GM12891 (cell line): ENCODE measurements at regions not wholly inside any gene's neighbourhood (a gene's known extent, or its start where the extent isn't known, plus 50 kb on each side); places are given as distances from the start of the nearest gene placed in this dataset.
"Not testable (repeated sequence)": the region's sequence is repeated elsewhere in the genome, so short reads cannot be mapped to it uniquely, and the experiment has no call there.

Experiments
- DNase-seq: peaks from one replicate; pipeline ENCODE4 v3.0.0; 2011; ENCODE audit warnings: low spot score; ENCODE audit not compliant: insufficient read length
- FAIRE-seq: peaks from 2 replicates; lab custom pipeline; 2011; peaks lifted over from hg19 to GRCh38; lab: Jason Lieb, UNC
- PAX5 ChIP-seq: IDR thresholded peaks from 2 replicates; pipeline ENCODE4 v1.6.1; 2011; ENCODE audit warnings: low read length, moderate library complexity, mild to moderate bottlenecking; ENCODE audit not compliant: insufficient read depth, severe bottlenecking
- POLR2A ChIP-seq: IDR thresholded peaks from 2 replicates; pipeline ENCODE4 v1.6.1; 2011; ENCODE audit warnings: low read depth, low read length, control low read depth
- POLR2AphosphoS5 ChIP-seq: IDR thresholded peaks from 2 replicates; pipeline ENCODE4 v1.6.1; 2011; ENCODE audit warnings: low read depth, low read length, control low read depth
- POU2F2 ChIP-seq: IDR thresholded peaks from 2 replicates; pipeline ENCODE4 v1.6.1; 2011; ENCODE audit warnings: low read depth, mild to moderate bottlenecking, control low read depth, low read length, moderate library complexity
- SPI1 ChIP-seq: IDR thresholded peaks from 2 replicates; pipeline ENCODE4 v1.6.1; 2011; ENCODE audit warnings: low read depth, low read length, control low read depth
- TAF1 ChIP-seq: IDR thresholded peaks from 2 replicates; pipeline ENCODE4 v1.6.1; 2011; ENCODE audit warnings: low read depth, low read length, control low read depth

DNA sequence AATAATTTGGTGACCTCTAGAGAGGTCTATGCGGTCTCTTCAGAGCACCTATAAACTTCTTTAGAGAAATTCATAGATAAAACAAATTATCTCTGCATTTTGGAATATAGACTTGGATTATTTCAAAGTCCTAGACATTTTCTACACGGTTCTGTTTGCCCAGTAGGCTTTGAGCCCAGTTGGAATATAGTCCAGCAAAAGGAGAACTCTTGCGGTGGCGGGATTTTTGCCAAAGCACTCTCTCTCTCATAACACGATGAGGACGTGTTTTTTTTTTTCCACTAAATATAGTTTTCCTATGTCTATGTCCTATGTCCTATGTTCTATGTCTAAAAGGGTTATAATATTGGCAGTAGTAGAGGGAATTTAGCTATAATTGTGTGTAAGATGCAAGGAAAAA, 164.9 kb upstream of the AGR3 start:
- FAIRE-seq (no peak), DNase-seq (no peak)
- TF ChIP-seq POLR2A (no peak), SPI1 (no peak), POLR2AphosphoS5 (no peak), TAF1 (no peak), PAX5 (no peak), POU2F2 (no peak)

DNA sequence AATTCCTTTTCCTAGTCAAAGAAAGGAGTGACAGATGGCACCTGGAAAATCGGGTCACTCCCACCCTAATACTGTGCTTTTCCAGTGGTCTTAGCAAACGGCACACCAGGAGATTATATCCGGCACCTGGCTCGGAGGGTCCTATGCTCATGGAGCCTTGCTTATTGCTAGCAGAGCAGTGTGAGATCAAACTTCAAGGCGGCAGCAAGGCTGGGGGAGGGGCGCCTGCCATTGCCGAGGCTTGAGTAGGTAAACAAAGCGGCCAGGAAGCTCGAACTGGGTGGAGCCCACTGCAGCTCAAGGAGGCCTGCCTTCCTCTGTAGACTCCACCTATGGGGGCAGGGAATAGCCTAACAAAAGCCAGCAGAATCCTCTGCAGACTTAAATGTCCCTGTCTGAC, 171.4 kb upstream of the AGR3 start:
- FAIRE-seq, DNase-seq: not testable (repeated sequence)

DNA sequence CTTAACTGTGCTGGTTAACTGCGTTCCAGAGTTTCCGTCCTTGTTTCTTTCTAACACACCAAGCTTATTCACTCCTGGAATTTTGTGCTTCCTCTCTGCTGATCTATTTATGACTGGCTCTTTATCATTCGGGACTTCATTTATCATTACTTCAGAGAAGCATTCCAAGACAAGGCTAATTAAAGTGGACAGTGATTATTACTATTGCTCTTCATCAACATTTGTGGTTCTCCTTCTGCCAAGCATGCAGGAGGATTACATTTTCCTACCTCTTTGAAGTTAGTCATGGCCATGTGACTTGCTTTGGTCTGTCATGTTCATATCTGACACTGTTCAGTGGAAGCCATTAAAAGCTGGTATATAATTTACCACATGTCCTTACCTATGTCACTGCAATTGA, 172.4 kb upstream of the AGR3 start:
- no peak for DNase-seq
- no peak for FAIRE-seq
- no peak for TF ChIP-seq PAX5
- no peak for TF ChIP-seq TAF1
- TF ChIP-seq SPI1: no peak
- no peak for TF ChIP-seq POLR2AphosphoS5
- TF ChIP-seq POLR2A: no peak
- TF ChIP-seq POU2F2: no peak

DNA sequence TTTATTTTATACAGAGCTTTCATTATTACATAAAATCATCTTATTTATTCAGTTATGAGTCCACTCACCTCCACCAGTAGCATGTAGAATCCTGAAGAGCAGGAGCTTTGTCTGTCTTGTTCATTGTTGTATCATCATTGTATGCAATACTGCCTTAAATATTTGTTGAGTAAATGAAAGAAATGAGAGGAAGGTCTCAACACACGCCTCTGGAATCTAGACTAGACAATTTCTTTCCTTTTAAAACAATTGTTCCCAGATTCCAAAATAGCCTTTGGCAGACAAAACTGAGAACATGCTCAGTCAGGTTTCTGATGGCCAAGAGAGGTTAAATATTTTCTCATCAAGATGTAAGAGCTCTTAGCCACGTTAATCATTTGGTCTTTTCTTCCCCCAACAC, 173.1 kb upstream of the AGR3 start:
- no peak for TF ChIP-seq POU2F2
- TF ChIP-seq PAX5: no peak
- no peak for TF ChIP-seq TAF1
- no peak for TF ChIP-seq POLR2AphosphoS5
- TF ChIP-seq POLR2A: no peak
- no peak for TF ChIP-seq SPI1
- no peak for FAIRE-seq
- DNase-seq: no peak

DNA sequence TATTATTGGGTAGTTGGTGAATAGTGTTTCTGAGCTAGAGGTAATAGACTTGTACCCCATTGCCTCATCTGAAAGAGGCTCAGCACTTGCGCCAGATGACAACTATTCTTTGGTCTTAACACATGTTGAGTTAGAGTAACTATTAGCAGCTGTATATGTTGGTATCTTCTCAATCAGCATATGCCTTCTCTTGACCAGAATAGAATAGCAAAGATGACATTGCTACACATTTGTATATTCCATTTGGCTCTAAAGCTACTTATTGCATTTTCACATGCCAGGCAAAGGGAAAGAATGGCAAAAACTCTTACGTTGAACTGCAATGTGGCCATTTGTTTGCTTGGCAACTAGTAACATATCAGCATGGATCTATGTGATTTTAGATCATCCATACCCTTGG, 173.8 kb upstream of the AGR3 start:
- DNase-seq: no peak
- no peak for TF ChIP-seq SPI1
- FAIRE-seq: no peak

DNA sequence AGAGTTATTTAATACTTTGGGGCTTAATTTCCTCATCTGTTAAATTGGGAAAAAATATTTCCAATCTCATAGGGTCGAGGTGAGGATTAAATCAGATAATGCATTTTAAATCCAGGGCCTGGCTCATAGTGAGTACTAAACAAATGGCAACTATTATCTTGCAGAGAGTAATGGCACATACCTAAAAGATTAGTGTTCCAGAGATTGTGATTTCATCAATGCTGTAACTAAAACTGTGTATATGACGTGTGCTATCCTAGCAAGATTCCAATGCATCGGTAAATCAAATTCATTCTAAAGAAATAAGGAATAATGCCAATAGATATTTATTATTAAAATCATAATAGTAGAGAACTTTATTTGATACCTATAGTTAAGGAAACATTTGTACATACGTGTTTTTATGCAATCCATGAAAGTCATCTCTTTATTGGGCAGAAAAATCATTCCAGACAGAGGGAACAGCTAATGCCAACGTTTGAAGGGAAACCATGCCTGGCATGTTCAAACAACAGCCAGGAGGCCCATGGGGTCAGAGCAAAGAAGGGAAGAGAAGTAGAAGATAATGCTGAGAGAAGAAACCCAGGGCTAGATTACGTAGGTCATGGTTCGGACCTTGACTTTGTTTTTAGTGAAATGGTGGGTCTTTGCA, 174.8 kb upstream of the AGR3 start:
- FAIRE-seq: no peak
- DNase-seq: no peak
- TF ChIP-seq POLR2A (no peak), POLR2AphosphoS5 (no peak), POU2F2 (no peak), PAX5 (no peak), SPI1 (no peak), TAF1 (no peak)

DNA sequence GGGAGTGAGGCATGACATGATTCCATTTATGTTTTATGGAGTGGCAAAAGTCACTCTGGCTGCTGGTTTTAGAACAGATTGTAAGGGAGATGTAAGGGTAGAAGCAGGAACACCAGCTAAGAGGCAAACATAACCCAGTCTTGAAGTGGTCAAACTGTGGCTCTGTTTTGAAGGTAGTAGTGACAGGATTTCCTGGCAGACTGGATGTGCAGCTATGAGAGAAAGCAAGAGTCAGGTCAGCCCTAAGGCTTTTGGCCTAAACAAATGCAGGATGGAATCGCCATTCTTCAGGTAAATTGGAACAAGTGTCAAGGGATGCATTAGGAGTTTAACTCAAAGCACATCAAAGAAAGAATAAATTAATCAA, 175.3 kb upstream of the AGR3 start:
- FAIRE-seq: no peak
- TF ChIP-seq POLR2AphosphoS5 (no peak), TAF1 (no peak), POLR2A (no peak), SPI1 (no peak), POU2F2 (no peak), PAX5 (no peak)
- no peak for DNase-seq

DNA sequence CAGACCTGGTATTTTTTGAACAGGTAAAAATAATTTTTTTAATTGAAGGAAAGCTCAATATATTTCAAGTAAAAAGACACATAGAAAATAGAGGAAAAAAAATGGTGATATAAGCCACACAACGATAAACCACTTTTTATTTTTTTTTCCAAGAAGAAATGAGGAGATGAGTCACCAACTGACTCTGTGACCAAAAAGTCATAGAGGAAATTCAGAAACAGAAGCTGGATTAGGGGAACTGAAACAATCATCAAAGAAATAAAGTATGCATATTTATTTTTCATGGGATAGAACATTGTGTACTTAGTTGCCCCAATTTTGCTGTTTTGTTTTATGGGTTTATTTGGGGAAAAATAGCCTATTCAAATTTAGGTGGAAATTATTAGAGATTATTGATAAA, 176.8 kb upstream of the AGR3 start:
- TF ChIP-seq TAF1: no peak
- peak; percentile 88 for TF ChIP-seq SPI1
- no peak for TF ChIP-seq POLR2AphosphoS5
- TF ChIP-seq POU2F2: no peak
- no peak for TF ChIP-seq POLR2A
- TF ChIP-seq PAX5: no peak
- FAIRE-seq: no peak
- DNase-seq: no peak

DNA sequence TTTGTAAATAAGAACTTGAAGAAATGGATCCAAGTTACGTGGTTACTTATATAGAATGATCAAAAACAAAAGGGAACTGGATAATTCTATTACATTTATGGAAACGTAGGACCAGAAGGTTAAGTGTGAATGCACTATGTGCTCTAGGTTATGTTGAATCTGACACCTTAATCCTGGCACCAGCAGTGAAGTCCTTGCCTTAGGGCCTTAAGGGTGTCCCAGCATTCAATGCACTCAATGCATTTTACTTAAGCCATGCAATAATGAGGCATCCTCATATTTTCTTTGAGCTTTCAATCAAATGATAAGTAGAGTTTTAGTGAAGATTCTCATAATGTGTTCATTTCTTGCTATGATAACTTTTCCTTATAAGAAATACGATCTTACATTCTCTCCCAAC, 178.3 kb upstream of the AGR3 start:
- no peak for FAIRE-seq

DNA sequence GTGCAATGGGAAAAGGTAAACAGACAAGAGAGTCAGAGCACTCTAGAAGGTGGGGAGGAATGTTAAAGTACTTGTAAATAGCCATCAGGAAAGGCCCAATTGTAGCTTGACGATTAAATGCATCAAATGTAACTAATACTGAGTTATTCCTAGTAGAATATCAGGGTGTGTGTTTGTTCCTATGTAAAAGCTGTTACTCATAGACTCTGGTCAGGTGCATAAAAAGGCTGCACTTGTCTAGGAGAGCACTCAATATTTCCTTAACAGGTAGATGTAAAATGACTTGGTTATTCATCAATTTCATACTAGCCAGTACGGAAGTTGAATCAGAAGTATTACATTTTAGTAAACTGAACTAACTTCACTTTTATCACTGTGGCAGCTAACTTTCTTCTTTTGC, 179.7 kb upstream of the AGR3 start:
- no peak for TF ChIP-seq POU2F2
- no peak for TF ChIP-seq SPI1
- TF ChIP-seq POLR2AphosphoS5: no peak
- no peak for TF ChIP-seq PAX5
- no peak for TF ChIP-seq POLR2A
- TF ChIP-seq TAF1: no peak
- no peak for DNase-seq
- FAIRE-seq: no peak

More for the DNA sequence above, 178.3 kb upstream of the AGR3 start:
- no peak for TF ChIP-seq TAF1
- no peak for TF ChIP-seq SPI1
- TF ChIP-seq PAX5: no peak
- no peak for TF ChIP-seq POLR2A
- TF ChIP-seq POU2F2: no peak
- TF ChIP-seq POLR2AphosphoS5: no peak
- DNase-seq: no peak

DNA sequence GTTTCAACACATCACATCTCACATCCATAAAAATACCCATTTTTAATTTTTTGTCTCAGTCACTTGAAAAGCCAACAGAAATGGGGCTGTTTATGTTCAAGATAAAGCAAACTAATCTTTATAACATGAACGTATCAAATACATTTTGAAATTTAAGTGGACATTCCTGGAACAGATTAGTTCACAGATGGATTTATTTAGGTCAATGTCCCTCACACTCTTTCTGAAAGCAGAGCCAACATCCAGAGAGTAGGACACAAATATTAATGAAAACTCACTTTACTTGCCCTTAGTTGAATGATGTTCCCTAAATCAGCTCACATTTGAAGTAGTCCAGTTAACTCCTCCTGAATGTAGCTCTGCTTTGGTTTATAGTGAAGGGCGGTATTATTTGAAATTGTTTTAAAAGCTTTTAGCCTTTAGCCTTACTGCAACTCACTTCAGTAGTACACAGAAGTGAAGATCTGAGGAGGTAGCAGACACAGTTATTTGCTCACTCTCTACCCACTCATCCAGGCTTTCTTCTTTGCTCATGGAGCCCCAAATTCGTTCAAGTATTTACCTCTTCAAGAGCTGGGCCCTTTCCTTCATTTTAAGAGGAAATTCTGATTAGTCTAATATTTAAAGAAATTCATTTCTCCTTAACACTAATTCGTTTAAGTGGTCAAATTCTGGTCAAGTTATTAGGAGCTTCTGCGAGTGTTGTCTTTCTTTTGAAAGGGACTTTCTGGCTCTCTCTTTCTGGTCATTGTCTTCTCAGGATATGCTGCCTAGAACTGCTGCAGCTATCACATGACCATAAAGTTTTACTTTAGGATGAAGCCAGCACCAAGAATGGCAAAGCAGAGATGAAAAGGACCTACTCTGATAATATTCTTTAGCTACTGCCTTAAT, 180.6 kb upstream of the AGR3 start:
- TF ChIP-seq POLR2AphosphoS5: no peak
- no peak for TF ChIP-seq TAF1
- TF ChIP-seq POU2F2: no peak
- no peak for TF ChIP-seq POLR2A
- no peak for TF ChIP-seq PAX5
- TF ChIP-seq SPI1: no peak
- FAIRE-seq: no peak
- DNase-seq: no peak
